Thyroid gland (tissue), 4 donors: ENCODE measurements at regions not wholly inside any gene's neighbourhood (a gene's known extent, or its start where the extent isn't known, plus 50 kb on each side); places are given as distances from the start of the nearest gene placed in this dataset.

Experiments
- DNase-seq, 2 donors: peaks; one replicate each; pipeline ENCODE4 v3.0.0-alpha.2; 2019
- H3K27ac ChIP-seq, 3 donors: fragments of 200-600 bp; sonication (generic); 1 replicate in 2 of 3; 2 replicates in 1 of 3; pipeline ENCODE4 v1.5.1; 2016 to 2019; ENCODE audit warnings: mild to moderate bottlenecking in 1 of 3, moderate library complexity in 1 of 3
- H3K27me3 ChIP-seq: fragments of 200-600 bp; sonication (generic); one replicate; pipeline ENCODE4 v1.5.1; 2019
- H3K36me3 ChIP-seq, 2 donors: fragments of 200-600 bp; sonication (generic); one replicate each; pipeline ENCODE4 v1.5.1; 2016 to 2019
- H3K4me1 ChIP-seq, 2 donors: fragments of 200-600 bp; sonication (generic); one replicate each; pipeline ENCODE4 v1.5.1; 2017 to 2019
- H3K4me3 ChIP-seq, 3 donors: fragments of 200-600 bp; sonication (generic); replicated peaks in 1 of 3; 1 replicate in 2 of 3; 2 replicates in 1 of 3; pipeline ENCODE4 v1.5.1; 2016; ENCODE audit warnings: mild to moderate bottlenecking in 1 of 3
- H3K9me3 ChIP-seq: fragments of 200-600 bp; sonication (generic); one replicate; pipeline ENCODE4 v1.5.1; 2017
- POLR2A ChIP-seq, 2 donors: fragments of 450-650 bp; IDR thresholded peaks; one replicate each; pipeline ENCODE4 v1.6.1; 2017; ENCODE audit warnings: antibody characterized with exemption in 2 of 2, mild to moderate bottlenecking in 2 of 2, moderate library complexity in 1 of 2
- WGBS, 2 donors: methylation state at CpG; one replicate each; pipeline ENCODE4 v1.1.5; 2017; 5-methylcytosine and 5-hydroxymethylcytosine counted together
- intact Hi-C: fragments of 100-400 bp; cut with DNase I; formaldehyde crosslinking; loops from one replicate; pipeline ENCODE4 v1.15.1; 2023
- TF ChIP-seq, protein P1 (sequence below), 6 experiments: fragments of 200-600 bp in 3 of 6; fragments of 450-650 bp in 3 of 6; sonication (generic) in 3 of 6; IDR thresholded peaks; one replicate each; pipeline ENCODE4 v1.5.1; 2016 to 2019; ENCODE audit warnings: antibody characterized with exemption in 6 of 6, mild to moderate bottlenecking in 2 of 6, inconsistent platforms in 1 of 6, moderate library complexity in 1 of 6

DNA sequence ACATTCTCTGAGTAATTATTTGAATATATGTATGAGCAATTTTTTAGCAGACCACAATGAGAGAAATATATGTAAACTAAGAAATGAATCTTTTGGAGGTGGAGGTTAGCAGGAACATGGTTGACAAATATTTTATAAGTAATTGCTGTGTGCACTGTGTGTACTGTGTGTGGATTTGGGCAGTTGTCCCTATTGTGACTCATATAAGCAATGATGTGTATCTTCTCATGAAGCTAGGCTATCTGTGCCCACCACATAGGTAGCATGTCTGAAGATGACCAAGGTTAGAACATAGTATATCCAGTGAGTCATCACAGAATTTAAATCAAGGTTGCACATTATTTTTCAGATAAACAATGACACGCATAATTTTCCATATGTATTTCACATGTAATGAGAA lies 713.9 kb upstream of the GBE1 start:
- Histone ChIP-seq H3K27me3 (no peaks in the 10 kb centered on the region), H3K36me3 (no peaks in the 10 kb centered on the region), H3K4me1 (no peaks in the 10 kb centered on the region), H3K4me3 (no peak overlapping the region), H3K9me3 (no peaks in the 10 kb centered on the region), H3K27ac (no peak overlapping the region)
- DNase-seq = no peak
- WGBS, 2 donors = 88 to 94% methylated on average over 1 of the region's 1 CpG
- intact Hi-C loops = no loop called here
- no peak for TF ChIP-seq POLR2A (IDR thresholded peaks at IDR 0.05)
- TF ChIP-seq, protein P1, sequence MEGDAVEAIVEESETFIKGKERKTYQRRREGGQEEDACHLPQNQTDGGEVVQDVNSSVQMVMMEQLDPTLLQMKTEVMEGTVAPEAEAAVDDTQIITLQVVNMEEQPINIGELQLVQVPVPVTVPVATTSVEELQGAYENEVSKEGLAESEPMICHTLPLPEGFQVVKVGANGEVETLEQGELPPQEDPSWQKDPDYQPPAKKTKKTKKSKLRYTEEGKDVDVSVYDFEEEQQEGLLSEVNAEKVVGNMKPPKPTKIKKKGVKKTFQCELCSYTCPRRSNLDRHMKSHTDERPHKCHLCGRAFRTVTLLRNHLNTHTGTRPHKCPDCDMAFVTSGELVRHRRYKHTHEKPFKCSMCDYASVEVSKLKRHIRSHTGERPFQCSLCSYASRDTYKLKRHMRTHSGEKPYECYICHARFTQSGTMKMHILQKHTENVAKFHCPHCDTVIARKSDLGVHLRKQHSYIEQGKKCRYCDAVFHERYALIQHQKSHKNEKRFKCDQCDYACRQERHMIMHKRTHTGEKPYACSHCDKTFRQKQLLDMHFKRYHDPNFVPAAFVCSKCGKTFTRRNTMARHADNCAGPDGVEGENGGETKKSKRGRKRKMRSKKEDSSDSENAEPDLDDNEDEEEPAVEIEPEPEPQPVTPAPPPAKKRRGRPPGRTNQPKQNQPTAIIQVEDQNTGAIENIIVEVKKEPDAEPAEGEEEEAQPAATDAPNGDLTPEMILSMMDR (IDR thresholded peaks at IDR 0.05) = no peak

DNA sequence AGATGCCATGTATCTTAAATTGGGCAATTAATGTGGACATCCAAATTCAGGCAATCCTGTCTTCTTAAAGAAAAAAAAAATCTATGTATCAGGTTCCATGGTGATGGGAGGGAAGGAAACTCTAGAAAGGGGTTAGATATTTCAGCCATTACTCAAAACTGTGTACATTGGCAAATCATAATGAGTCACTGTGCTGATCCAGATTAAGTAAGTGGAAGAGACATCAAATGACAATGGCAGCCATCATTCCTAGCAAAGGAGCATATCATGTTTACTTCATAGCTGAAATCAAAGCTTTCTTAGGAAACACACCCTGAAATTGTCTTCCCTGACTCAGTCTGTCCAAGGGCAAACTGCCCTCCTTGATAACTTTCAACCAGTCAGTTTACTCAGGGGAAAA lies 713.3 kb upstream of the GBE1 start:
- TF ChIP-seq POLR2A (IDR thresholded peaks at IDR 0.05) = no peak
- TF ChIP-seq, protein P1 (IDR thresholded peaks at IDR 0.05) = no peak
- Histone ChIP-seq H3K9me3 (no peaks in the 10 kb centered on the region), H3K36me3 (no peaks in the 10 kb centered on the region), H3K27me3 (no peaks in the 10 kb centered on the region), H3K27ac (no peak overlapping the region), H3K4me3 (no peak overlapping the region), H3K4me1 (no peaks in the 10 kb centered on the region)
- no peak for DNase-seq
- intact Hi-C loops = no loop called here

DNA sequence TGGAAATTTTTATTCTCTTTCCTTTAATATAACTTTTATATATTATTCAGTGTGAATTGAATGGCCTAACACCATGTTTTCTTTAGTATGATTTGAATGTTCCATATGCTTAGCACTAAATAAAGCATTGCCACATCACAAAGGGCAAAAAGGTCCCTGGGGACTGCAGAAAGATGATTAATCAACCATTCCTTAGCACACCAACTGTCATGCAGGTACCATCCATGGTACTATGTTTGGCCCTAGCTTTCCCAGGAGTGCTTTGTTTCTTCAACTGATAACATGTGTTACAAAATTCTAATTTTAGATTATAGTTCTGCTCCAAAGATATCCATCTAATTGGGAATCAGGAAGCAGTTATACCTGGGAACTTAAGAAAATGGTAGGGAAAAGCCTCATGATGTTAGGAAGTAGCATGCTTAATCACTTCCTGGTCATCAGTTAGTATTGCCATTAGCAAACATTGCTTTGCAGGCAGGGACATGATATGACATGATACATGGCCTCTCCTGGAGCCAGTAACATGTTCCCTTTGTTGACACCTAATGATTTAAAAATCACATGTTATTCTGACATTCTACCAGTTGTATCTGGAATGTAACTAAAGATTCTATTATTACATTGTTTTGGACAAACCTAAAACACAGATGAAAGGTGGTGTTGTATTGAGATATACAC lies 712.6 kb upstream of the GBE1 start:
- H3K27me3 ChIP-seq = no peaks in the 10 kb centered on the region
- H3K4me1 ChIP-seq = no peaks in the 10 kb centered on the region
- no peaks in the 10 kb centered on the region for H3K9me3 ChIP-seq
- no peaks in the 10 kb centered on the region for H3K36me3 ChIP-seq
- no peak overlapping the region for H3K4me3 ChIP-seq
- TF ChIP-seq, protein P1 (IDR thresholded peaks at IDR 0.05) = no peak
- TF ChIP-seq POLR2A (IDR thresholded peaks at IDR 0.05) = no peak
- intact Hi-C loops = no loop called here
- no peak for DNase-seq
- no peak overlapping the region for H3K27ac ChIP-seq

DNA sequence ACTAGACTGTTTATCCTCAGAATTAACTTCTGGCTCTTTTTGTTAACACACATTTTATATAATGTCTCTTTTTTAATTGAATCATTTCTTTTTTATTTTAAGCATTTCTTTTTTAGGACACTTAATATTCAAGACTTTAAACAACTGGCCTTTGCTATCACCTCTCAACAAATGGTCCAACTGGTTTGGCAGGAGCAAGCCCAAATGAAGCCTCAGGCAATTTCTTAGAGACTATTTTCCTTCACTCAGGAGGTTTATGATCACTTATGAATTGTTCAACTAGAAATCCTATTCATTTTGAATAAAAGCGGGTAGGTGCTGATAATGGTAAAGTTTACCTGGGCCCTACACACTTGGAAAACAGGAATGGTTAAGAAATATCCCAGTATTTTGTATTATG lies 705.6 kb upstream of the GBE1 start:
- no peaks in the 10 kb centered on the region for H3K9me3 ChIP-seq
- H3K4me3 ChIP-seq = no peak overlapping the region
- TF ChIP-seq, protein P1 (IDR thresholded peaks at IDR 0.05) = no peak
- TF ChIP-seq POLR2A (IDR thresholded peaks at IDR 0.05) = no peak
- intact Hi-C loops = no loop called here
- H3K36me3 ChIP-seq = no peaks in the 10 kb centered on the region
- 94 to 97% methylated on average over 1 of the region's 1 CpG for WGBS, 2 donors
- no peak for DNase-seq
- H3K4me1 ChIP-seq = no peaks in the 10 kb centered on the region
- no peak overlapping the region for H3K27ac ChIP-seq
- H3K27me3 ChIP-seq = no peaks in the 10 kb centered on the region

DNA sequence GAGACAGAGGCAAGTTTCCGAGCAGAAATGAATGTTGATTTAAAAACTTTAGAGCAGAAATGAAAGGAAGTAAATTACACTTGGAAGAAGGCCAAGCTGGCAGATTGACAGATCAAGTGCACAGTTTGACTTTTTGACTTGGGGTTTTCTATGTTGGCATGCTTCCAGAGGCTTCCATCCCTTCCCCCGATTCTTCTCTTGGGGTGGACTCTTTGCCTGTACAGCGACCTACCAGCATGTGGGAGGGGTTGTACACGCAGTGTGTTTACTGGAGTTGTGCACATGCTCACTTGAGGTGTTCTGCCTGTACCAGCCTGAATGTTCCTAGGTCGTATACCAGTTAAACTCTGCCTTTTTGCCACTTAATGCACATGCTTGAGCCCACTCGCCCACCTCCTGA lies 701.5 kb upstream of the GBE1 start:
- no peak for TF ChIP-seq POLR2A (IDR thresholded peaks at IDR 0.05)
- TF ChIP-seq, protein P1 (IDR thresholded peaks at IDR 0.05) = no peak
- 25 to 28% methylated on average over 6 of the region's 6 CpGs for whole genome bisulfite sequencing, 2 donors
- H3K27ac ChIP-seq = no peak overlapping the region

More for the DNA sequence above, 701.5 kb upstream of the GBE1 start:
- H3K4me1 ChIP-seq = no peaks in the 10 kb centered on the region
- DNase-seq = no peak
- intact Hi-C loops = no loop called here
- H3K27me3 ChIP-seq = no peaks in the 10 kb centered on the region
- H3K36me3 ChIP-seq = no peaks in the 10 kb centered on the region
- H3K9me3 ChIP-seq = no peaks in the 10 kb centered on the region
- no peak overlapping the region for H3K4me3 ChIP-seq
